Endodermal cell (in vitro differentiated cells): ENCODE measurements at regions not wholly inside any gene's neighbourhood (a gene's known extent, or its start where the extent isn't known, plus 50 kb on each side); places are given as distances from the start of the nearest gene placed in this dataset.

ENCODE experiments used
- DNase-seq: peaks from one replicate; pipeline ENCODE4 v3.0.0-alpha.2; 2017
- H3K27ac ChIP-seq: 2 replicates; pipeline ENCODE4 v1.5.1; 2013; ENCODE audit warnings: mild to moderate bottlenecking, low read depth, low read length, moderate library complexity
- H3K27me3 ChIP-seq: 2 replicates; pipeline ENCODE4 v1.6.1; 2013; ENCODE audit warnings: mild to moderate bottlenecking, low read length, moderate library complexity; ENCODE audit not compliant: insufficient read depth, control insufficient read depth, poor library complexity, severe bottlenecking
- H3K36me3 ChIP-seq: 2 replicates; pipeline ENCODE4 v1.7.0; 2013; ENCODE audit warnings: mild to moderate bottlenecking, low read length, moderate library complexity; ENCODE audit not compliant: control insufficient read depth, insufficient read depth
- H3K4me1 ChIP-seq: one replicate; pipeline ENCODE4 v1.7.0; 2013; ENCODE audit warnings: low read length; ENCODE audit not compliant: control insufficient read depth, insufficient read depth
- H3K4me3 ChIP-seq: 2 replicates; pipeline ENCODE4 v1.5.1; 2013; ENCODE audit warnings: mild to moderate bottlenecking, low read length, moderate library complexity
- H3K9ac ChIP-seq: 2 replicates; pipeline ENCODE4 v1.6.1; 2013; ENCODE audit warnings: mild to moderate bottlenecking, low read length, moderate library complexity; ENCODE audit not compliant: poor library complexity, severe bottlenecking; ENCODE audit errors: extremely low read depth
- H3K9me3 ChIP-seq: 2 replicates; pipeline ENCODE4 v1.6.1; 2013; ENCODE audit warnings: mild to moderate bottlenecking, low read length, moderate library complexity; ENCODE audit not compliant: control insufficient read depth
- H3K27ac Mint-ChIP-seq: 2 replicates; pipeline ENCODE4 v1.8.0; 2020; ENCODE audit warnings: mixed read lengths
- H3K27me3 Mint-ChIP-seq: 2 replicates; pipeline ENCODE4 v1.8.0; 2021; ENCODE audit warnings: mild to moderate bottlenecking, mixed read lengths; ENCODE audit not compliant: insufficient read depth
- H3K36me3 Mint-ChIP-seq: 2 replicates; pipeline ENCODE4 v1.8.0; 2020; ENCODE audit warnings: low read depth, mixed read lengths
- H3K4me1 Mint-ChIP-seq: 2 replicates; pipeline ENCODE4 v1.8.0; 2020; ENCODE audit warnings: mixed read lengths
- H3K4me3 Mint-ChIP-seq: 2 replicates; pipeline ENCODE4 v1.8.0; 2020; ENCODE audit warnings: mild to moderate bottlenecking, moderate library complexity, mixed read lengths
- H3K9me3 Mint-ChIP-seq: 2 replicates; pipeline ENCODE4 v1.8.0; 2020; ENCODE audit warnings: mild to moderate bottlenecking, mixed read lengths
- CTCF ChIP-seq: fragments of 200-600 bp; sonication (generic); conservative IDR thresholded peaks from 2 replicates; pipeline ENCODE4 v1.5.0; 2021; ENCODE audit warnings: antibody characterized with exemption, mild to moderate bottlenecking
- WGBS, 2 experiments: methylation state at CpG; one replicate each; pipeline versions ENCODE4 v1.1.5 to v1.1.7; 2013; ENCODE audit warnings: missing lambda C conversion rate in 2 of 2, mixed read lengths in 1 of 2; ENCODE audit not compliant: insufficient coverage in 1 of 2, insufficient read length in 1 of 2; 5-methylcytosine and 5-hydroxymethylcytosine counted together

DNA sequence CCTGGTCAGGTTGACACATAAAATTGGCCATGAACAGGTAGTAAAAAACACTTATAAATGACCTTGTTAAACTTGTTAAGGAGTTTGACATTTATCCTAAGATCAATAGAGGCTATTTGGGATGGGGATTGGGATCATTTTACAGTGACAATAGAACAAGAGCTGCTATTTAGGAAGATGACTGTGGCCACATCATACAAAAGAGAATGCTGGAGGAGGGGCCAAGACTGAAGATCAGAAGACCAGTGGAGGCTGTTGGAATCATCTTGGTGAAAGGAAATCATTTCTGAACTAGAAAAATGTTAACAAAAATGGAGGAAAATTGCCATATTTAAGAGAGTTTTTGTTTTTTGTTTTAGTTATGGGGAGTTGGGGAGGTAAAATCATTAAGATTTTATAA lies 304.8 kb upstream of the TLE4 start:
- DNase-seq: no peak
- no peak overlapping the region for H3K27ac ChIP-seq
- H3K4me3 ChIP-seq: no peak overlapping the region
- no peaks in the 10 kb centered on the region for H3K4me1 ChIP-seq
- peaks cover 2% of the 10 kb centered on the region for H3K4me1 Mint-ChIP-seq
- peaks cover 10% of the 10 kb centered on the region for H3K9me3 ChIP-seq
- H3K36me3 ChIP-seq: no peaks in the 10 kb centered on the region
- H3K27ac Mint-ChIP-seq: no peak overlapping the region
- H3K27me3 Mint-ChIP-seq: no peaks in the 10 kb centered on the region
- H3K27me3 ChIP-seq: peaks cover 4% of the 10 kb centered on the region
- H3K9me3 Mint-ChIP-seq: peaks cover 10% of the 10 kb centered on the region
- TF ChIP-seq CTCF: no peak
- H3K9ac ChIP-seq: no peak overlapping the region
- H3K4me3 Mint-ChIP-seq: no peak overlapping the region
- H3K36me3 Mint-ChIP-seq: peaks cover 2% of the 10 kb centered on the region

GRCh38 chr9:79268806-79269205 lies 303.0 kb upstream of the TLE4 start:
- no peaks in the 10 kb centered on the region for H3K9me3 Mint-ChIP-seq
- no peaks in the 10 kb centered on the region for H3K4me1 ChIP-seq
- DNase-seq: peak; percentile 0
- no peak overlapping the region for H3K4me3 ChIP-seq
- peaks cover 4% of the 10 kb centered on the region for H3K27me3 ChIP-seq
- no peaks in the 10 kb centered on the region for H3K36me3 ChIP-seq
- H3K27me3 Mint-ChIP-seq: no peaks in the 10 kb centered on the region
- no peak overlapping the region for H3K9ac ChIP-seq
- 80 to 94% methylated on average over 1 to 2 of the region's 2 CpGs for WGBS, 2 experiments
- no peak overlapping the region for H3K27ac Mint-ChIP-seq
- H3K27ac ChIP-seq: no peak overlapping the region
- no peak for TF ChIP-seq CTCF
- no peaks in the 10 kb centered on the region for H3K4me1 Mint-ChIP-seq
- no peaks in the 10 kb centered on the region for H3K36me3 Mint-ChIP-seq
- no peaks in the 10 kb centered on the region for H3K9me3 ChIP-seq
- no peak overlapping the region for H3K4me3 Mint-ChIP-seq

DNA sequence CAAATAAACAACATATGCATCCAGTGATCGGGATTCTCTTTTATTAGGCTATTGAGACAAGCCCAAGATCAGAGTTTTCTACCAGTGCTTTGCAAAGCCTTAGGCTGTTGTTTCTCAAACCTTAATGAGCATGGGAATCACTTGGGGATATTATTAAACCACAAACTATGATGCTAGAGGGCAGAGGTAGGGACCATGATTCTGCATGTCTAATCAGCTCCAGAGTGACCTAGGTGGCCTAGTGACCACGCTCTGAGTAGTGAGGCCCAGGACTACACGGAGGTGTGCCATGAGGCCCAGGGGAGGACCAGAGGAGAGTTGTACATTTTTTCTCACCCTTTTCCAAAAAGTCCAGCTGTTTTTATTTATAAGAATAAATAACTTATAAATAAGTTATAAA lies 298.5 kb upstream of the TLE4 start:
- Histone ChIP-seq H3K36me3 (no peaks in the 10 kb centered on the region), H3K27me3 (no peaks in the 10 kb centered on the region), H3K27ac (no peak overlapping the region), H3K9ac (no peak overlapping the region), H3K4me3 (no peak overlapping the region), H3K9me3 (no peaks in the 10 kb centered on the region), H3K4me1 (no peaks in the 10 kb centered on the region)
- WGBS, 2 experiments: 94 to 100% methylated on average over 2 to 3 of the region's 3 CpGs
- no peaks in the 10 kb centered on the region for H3K36me3 Mint-ChIP-seq
- peak; percentile 3 for DNase-seq
- H3K4me3 Mint-ChIP-seq: no peak overlapping the region
- H3K4me1 Mint-ChIP-seq: no peaks in the 10 kb centered on the region
- no peak for TF ChIP-seq CTCF
- H3K9me3 Mint-ChIP-seq: no peaks in the 10 kb centered on the region
- H3K27ac Mint-ChIP-seq: no peak overlapping the region
- H3K27me3 Mint-ChIP-seq: no peaks in the 10 kb centered on the region
